GM21447 (cell line): ENCODE measurements at regions not wholly inside any gene's neighbourhood (a gene's known extent, or its start where the extent isn't known, plus 50 kb on each side); places are given as distances from the start of the nearest gene placed in this dataset.

Experiments used
- ATAC-seq: cut with Tn5 transposase; IDR thresholded peaks from one replicate; pipeline ENCODE4 v1.9.1; 2021; ENCODE audit not compliant: unreplicated experiment

DNA sequence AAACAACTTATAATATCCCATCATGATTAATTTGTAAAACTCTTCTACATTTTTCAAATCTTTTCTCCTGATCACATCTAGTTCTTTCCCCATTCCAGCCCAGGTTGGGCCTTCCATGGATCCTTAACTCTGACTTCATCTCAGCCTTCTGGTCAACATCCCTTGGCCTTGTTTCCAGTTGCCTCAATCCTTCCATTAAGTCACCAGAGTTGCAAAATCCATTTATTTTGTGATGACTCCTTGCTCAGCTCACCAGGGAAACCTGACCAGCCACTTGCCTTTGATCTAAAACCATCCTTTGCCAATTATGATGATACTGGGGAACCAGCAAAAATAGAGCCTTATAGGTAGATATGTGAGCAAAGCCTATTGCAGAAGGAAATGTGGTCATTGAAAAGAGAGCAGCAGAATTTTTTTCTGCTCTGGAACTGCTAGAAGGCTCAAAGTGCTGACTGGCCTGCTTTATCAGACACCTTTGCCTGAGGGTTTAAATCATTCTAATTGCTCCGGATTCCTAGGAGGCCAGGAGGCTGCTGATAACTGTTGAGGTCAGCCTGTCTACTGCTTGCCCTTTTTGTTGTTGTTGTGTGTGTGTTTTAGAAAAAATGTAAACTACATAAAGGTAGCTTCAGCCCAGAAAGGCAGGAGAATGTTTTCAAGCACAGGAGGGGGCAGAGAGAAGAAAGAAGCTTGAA lies 512.2 kb upstream of the GRIA1 start:
- no peak for ATAC-seq

DNA sequence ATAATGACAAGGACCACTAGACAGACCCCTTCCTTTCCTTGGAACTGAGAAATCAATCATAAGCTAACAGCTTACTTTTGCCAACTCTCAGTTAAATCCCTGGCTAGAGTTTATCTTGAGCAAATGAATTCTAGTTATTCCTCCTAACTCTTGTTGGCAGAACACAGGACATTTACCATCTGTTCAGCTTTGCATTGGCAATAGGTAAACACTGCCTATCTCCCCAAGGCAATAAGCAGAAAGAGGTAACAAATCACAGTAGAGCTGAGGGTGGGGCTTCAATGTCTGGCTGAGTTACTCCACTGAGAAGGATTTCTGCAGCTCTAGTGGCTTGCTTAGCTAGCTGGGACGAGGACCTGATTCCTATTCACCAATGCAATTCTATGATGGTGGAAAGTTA lies 503.3 kb upstream of the GRIA1 start:
- no peak for ATAC-seq

DNA sequence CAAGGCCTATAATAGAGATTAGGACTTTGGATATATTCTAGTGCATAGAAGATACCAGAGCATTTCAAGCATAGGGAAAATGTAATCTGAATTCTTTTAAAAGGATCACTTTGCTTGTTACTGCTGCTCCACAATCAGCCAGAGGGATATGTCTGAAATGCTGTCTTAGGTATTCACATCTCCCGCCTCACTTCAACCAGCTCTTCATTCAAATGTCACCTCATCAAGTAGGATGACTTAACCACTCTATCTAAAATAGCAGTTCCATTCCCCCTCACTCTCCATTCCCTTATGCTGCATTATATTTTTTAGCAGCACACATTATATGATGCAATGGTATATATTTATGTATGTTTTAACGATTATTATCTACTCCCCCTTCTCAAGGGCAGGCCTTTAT lies 500.3 kb upstream of the GRIA1 start:
- ATAC-seq, result no peak

DNA sequence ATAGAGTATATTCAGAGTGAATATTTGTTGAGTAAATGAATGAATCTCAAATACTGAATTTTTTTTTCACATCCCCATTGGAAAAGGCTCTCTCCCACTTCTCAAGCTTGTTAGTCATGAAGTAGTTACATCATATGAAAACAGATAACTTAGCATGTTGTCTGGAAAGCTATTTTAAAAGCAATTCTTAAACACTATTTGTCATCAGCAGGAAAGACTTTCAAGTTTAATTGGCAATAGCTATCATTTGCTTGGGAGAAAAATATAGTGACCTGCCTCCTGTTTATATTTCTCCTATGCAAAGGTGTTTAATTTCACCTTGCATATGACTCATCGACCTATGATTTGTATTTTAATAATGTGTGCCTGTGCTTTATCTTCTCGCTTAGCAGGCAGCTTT lies 499.8 kb upstream of the GRIA1 start:
- ATAC-seq, result no peak

DNA sequence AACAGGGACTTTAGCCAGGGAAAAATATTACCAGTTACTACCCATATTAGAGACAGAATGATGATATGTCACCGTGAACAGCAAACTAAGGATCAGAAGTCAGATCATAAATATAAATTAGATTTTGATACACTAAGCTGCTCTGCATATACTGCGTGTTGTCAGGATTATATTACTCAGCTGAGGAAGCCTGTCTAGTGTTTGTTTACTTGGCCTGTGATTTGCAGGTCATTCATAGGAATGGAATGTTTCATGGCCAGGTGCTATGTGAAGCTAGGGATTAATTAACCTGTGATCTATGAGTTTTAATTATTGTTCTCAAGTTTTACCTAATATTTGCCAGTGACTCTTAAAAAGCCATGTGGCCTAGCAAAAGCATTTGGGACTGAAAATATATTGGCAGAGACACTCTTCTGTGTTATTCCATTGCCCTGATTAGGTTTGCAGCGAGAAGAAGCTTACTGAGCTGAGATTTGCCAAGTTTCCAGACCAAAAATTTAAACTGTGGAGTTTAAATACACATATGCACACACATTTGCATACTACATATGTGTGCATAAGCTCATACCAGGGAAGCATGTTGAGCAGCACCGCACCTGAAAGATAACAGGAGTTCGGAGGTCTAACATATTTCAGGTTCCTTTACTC lies 496.3 kb upstream of the GRIA1 start:
- ATAC-seq, result no peak

DNA sequence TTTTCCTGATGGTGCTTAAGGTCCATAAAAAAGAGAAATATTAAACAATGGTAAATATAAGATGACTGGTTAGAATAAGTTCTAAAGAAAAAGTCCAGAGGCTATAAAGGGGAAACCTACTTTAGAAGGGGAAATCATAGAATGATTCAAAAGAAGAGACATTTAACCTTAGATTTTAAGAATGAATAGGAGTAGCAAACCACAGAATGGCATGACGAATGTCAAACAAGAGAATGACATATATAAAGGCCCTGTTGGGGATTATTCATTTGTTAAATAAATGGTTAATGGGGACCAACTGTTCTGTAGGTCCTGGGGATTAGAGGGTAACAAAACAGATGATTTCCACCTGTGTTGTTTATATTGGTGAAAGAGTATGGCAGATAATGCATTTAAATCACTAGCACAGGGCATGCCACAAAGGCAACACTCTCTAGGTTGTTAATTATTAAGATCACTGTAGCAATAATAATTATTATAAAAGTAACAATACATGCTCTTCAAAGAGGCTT lies 495.2 kb upstream of the GRIA1 start:
- ATAC-seq, result no peak

DNA sequence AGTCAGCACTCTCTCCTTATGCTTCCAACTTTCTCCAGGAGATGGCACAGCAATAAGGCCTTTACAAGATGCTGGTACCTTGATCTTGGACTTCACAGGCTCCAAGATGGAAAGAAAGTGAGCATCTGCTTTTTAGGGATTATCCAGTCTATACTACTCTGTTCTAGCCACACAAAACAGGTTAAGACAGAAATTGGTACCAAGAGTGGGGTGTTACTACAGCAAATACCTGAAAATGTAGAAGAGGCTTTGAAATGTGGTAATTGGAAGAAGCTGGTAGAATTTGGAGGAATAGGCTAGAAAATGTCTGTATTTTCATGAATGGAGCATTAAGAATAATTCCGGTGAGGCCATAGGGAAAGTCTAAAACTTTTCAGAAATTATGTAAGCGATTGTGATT lies 484.8 kb upstream of the GRIA1 start:
- no peak for ATAC-seq

DNA sequence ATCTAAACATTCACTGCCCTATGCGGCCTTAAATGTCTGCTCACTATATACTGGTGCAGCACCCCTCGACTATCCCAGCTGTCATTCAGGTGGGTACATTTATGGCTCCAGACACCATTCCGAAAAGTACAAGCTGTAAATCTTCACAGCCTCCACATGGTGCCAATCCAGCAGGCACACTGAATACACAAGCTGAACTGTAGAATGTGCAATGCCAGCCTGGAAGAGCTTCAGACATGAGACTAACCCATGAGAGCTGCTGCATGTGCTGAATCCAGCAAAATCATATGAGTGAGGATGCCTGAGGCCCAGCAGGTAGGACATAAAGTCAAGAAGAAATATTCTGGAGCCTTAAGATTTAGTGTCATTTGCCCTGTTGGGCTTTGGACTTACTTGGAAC lies 483.8 kb upstream of the GRIA1 start:
- no peak for ATAC-seq

DNA sequence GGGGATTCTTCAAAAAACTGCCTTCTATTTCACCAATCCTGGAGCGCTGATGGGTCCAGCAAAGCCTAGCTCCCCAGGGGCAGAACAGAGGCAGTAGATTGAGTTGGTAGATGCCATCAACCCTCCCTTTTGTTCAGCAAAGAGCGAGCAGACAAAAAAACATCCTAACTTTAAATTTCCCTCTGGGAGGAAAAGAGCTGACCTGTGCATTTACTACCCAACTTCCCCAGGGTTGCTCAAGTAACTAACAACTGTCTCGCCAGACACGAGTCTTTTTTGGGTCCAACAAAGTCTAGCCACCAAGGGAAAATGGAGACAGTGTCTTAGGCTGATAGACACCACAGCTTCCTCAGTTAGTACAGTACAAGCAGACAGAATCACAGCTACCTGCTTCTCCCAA lies 476.3 kb upstream of the GRIA1 start:
- ATAC-seq, result no peak

DNA sequence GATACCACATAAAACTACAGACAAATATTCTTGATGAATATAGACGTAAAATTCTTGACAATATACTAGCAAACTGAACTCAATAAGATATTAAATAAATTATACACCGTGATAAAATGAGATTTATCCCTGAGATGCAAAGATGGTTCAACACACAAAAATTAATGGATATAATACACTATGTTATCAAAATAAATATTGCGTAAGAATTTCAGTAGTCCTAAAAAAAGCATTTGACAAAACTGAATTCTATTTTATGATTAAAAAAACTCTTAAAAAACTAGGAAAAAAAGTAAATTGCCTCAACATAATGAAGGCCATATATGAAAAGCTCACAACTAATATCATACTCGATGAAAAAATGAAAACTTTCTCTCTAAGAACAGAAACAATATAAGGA lies 472.3 kb upstream of the GRIA1 start:
- ATAC-seq, result no peak

DNA sequence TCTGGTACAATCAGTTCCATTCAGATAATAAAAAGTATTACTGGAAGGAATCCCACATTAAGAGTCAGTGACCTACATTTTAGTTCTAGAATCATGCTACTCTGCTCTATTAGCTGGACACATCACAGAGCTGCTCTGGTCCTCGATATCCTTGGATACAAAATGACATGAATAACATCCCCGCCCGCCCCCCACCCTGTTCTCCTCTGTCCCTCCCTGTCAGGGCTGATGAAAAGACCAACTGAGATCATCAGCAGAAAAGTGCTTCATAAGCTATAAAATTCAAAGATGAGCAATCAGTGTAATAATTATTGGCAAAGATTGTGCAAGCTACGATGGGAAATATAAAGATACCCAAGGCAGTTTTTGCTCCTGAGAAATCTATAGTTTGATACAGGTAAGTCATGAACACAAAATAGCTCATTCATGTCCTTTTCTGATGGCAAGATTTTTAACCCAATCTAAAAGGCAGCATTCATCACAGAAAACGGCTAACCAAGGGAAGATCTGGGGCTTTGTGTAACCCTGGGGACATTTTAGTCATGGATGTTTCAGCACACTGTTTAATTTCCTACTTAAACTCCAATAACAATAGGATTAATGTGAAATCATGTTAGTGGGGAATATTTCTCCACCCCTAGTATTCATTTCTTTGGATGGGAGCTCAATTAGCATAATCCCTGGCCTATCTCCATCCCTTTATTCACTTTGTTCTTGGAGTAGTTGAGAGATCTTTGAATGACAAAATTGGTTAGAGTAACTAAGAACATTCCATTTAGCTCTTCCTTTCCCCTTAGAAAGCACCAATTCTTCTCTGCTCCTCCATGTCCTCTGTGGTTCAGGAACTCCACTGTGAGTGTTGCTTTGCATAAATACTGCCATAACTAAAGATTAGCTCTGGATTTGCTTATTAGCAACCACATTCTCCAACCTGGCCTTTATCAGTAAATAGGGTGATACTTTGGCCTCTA lies 459.4 kb upstream of the GRIA1 start:
- ATAC-seq, result no peak

DNA sequence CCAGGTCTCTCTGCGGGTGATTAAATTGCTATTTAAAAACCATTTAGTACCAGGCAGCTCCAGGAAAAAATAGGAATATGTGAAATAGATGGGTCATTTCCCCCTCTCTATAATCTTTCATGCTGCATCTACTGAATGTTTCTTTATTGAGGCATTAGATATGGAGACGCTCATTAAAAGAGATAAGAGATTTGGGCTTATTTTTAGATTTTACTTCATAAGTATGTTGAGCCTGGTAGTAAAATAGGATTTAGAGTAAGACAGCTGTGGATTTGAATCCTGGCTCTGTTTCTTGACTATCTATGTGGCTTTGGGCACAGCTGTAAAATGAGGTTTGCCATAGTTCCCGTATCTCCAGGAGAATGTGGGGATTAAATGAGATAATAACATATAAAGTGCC lies 451.0 kb upstream of the GRIA1 start:
- no peak for ATAC-seq

DNA sequence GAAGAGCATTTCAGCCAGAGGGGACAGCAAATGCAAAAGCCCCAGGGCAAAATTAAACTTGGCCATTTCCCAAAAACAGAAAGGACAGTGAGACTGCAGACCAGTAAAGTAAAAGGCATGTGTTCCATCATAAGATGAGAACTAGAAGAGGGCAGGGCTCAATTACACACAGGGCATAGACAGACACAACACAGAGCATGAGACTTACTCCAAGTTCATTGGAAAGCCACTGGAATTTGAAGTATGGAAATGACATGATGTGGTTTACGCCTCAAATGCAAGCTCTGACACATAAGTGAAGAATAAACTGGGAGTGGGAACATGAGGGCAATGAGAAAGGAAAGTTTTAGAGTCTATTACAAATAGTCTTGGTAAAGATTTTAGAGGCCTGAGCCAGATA lies 446.6 kb upstream of the GRIA1 start:
- no peak for ATAC-seq

DNA sequence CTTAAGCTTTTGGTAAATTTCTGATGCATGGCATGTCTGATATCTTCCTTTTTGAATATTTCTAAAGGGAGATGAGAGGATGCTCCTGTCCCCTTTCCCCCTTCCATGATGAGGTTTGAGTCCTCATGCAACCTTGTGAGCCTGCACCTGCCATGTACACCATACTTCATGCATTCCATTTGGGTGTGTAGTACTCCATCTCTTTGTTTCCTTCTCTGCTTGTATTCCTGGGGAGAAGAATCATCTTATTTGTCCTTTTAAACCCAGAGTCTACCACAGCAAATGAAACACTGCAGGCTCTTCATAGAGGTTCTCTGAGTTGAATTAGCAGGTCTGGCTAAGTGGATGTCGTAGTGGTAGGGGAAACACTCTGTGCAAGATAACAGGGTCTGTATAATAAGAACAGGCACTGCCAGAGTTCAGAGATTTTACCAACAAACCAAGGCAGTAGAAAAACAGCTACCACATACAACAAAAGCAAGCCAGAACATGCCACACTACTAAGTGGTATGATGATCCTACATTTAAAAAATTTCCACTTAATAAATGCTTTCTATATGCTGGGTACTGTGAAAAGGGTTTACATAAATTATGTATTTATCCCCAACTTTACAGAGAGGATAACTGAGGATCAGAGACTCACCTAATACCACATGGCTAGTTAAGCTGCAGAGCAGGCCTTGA lies 439.8 kb upstream of the GRIA1 start:
- no peak for ATAC-seq

DNA sequence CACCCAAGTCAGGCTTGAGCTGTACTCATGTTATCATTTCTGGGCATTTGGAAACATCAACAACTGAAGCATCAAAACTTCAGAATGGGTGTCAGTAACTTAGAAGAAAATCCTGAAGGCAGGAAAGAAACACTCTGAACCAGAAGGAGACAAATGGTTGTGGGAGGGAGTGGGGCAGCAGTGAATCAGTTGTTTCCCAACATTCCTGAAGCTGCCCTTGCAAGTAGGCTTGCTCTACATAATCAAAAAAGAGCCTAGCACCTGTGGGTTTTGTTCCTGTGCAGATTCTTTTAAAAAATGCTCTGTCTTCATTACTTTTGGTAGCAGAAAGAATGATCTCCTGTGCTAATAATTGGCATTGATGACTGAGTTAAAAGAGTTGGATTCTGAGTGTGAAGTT lies 424.2 kb upstream of the GRIA1 start:
- no peak for ATAC-seq

DNA sequence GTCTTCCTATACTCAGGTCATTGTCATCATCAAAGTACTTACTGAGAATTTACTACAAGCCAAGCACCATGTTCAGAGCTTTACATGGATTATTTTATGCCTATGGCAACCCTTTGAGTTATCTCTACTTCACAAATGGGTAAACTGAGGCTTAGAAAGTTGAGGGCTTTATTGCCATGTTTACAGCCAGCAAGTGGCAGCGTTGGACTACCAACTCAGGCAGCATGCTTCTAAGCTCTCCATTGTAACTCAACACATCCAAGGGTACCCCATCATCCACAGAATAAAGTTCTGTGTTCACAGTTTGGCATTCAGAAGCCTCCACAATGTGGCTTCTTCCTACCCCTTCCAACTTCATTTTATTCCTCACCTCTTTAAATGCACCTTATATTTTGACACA lies 422.6 kb upstream of the GRIA1 start:
- ATAC-seq, result no peak

DNA sequence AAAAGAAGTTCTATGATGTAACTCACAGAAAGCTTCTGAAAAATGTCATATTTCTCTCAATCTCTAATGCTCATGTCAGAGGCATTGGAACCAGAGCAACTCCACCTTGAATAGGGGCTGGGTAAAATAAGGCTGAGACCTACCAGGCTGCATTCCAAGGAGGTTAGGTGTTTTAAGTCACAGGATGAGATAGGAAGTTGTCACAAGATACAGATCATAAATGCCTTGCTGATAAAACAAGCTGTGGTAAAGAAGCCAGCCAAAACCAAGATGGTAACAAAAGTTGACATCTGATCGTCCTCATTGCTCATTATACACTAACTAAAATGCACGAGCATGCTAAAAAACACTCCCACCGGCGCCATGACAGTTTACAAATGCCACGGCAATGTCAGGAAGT lies 411.1 kb upstream of the GRIA1 start:
- ATAC-seq, result no peak

DNA sequence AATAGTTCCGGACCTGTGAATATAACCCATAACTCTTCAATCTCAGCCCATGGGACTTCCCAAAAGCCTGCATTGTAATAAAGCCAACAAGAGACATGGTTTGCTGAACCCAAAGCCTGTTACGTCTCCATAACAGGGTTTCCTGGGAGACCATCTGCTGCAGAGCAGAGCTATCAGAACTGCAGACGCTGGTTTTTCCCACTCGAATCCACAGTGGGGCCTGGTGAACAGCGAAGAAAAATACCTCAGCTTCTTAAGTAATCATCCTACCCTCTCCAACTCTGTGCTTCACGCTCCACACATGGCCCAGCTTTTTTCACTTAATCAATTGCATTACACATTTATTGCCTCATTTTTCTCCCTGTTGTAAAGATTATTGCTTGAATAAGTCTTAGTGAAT lies 409.5 kb upstream of the GRIA1 start:
- no peak for ATAC-seq

DNA sequence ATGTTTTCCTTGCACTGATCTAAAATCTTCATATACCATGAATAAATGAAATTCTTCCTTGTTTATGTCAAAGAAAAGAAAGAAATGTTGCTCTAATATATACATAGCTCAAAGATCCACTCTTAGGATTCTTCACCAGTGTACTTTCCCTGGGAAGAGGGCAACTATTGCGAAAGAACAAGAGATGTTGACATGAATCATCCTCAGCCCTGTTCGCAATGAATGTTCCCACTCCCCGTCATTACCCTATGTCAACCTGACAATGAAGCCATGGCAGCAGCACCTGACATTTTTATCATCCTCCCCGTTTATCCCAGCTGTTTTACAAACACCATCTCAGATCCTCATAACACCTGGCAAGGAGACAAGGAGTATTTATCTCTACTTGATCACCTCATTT lies 409.1 kb upstream of the GRIA1 start:
- ATAC-seq, result no peak

DNA sequence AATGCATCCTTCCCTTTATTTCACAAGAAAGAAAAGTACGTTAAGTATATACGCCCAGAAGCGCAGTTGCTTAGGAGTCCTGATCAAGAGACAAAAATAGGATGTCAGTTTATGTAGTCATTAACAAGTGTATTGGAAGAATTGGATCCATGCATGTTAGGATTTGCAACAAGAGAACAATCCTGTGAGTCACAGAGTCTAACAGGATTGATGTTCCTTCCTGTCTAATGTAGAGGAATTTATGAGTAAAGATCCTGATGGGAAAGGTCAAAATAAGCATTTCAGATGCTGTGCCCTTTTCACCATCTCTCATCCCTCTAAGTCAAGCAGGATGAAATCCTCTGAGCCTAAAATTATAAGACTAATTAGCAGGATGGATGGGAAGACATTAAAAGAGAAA lies 406.0 kb upstream of the GRIA1 start:
- no peak for ATAC-seq

DNA sequence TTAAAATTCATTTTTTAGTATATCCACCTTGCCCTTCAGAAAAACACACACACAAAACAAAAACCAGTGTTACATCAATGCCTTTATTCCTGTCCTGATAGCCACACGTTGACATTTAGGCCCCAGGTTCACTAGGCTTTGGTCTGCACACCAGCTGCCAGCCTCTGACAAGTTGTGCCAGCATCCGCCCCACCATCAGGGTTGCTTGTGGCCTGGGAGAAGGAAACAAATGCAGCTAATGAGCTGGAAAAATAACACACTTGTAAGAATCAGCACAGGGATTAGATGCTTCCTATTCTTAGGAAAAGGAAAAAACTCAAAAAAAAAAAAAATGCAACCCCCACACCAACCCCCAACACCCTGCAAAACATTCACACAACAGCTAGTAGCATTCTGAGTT lies 404.0 kb upstream of the GRIA1 start:
- no peak for ATAC-seq
